ENCODE measurements at regions not wholly inside any gene's neighbourhood (a gene's known extent, or its start where the extent isn't known, plus 50 kb on each side); places are given as distances from the start of the nearest gene placed in this dataset.

- no peak for DNase-seq (ENCODE audit: low spot score)
Observed at GRCh38 chr5:129821477-129822131, 73.7 kb downstream of the MINAR2 start.

DNA sequence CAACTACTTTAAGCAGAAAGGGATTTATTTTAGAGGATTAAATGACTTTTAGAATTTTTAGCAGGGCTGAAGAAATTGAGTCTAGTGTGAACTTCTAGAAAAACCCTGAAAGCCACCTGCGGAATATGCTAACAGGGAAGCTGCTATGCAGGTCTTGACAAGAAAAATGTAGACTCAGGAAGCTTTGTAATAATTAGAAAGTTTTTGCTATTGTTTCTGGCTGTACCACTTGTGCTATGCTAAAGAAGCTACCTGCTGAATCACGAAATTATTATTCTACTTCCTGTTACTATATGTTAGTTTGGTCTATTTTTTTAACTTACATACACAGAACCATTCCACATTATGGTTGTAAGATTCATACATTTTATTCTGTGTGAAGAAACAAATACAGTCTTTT is 74.0 kb upstream of the CHSY3 start:
- DNase-seq (ENCODE audit: low spot score) = no peak

GRCh38 chr5:129836321-129836720 is 67.9 kb upstream of the CHSY3 start:
- DNase-seq (ENCODE audit: low spot score) = no peak

GRCh38 chr5:129844764-129845163 is 59.5 kb upstream of the CHSY3 start:
- peak; percentile 84 for DNase-seq (ENCODE audit: low spot score)

DNA sequence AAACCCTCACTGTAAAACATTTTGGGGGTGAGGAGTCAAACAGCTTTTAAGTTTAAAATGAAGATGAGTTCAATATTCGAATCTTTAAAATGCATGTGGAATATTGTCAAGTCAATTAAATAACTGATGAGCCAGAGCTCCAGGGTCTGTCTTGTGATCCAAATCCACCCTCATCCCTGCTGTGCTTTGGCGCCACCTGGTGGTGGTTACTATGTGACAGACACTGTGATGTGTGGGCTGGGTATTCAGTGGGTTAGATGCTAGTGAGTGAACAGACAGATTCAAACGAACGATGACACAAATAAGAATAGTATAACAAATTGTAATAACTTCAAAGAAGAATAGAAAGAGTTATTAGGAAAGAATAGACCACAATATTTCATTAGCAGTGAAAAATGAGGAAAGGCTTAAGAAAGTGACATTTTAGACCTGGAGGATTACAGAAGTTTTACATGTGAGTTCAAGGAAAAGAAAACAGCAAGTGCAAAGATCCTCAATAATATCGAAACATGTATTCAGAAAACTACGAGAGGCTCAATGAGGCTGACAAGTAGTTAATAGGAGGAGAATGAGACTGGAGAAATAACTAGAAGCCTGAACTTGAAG is 51.4 kb upstream of the CHSY3 start:
- DNase-seq (ENCODE audit: low spot score) = peak; percentile 79

- no peak for DNase-seq (ENCODE audit: low spot score)
Observed at GRCh38 chr5:129853588-129853987, 50.7 kb upstream of the CHSY3 start.

Measured in SK-N-DZ (cell line).